ENCODE measurements at regions not wholly inside any gene's neighbourhood (a gene's known extent, or its start where the extent isn't known, plus 50 kb on each side); places are given as distances from the start of the nearest gene placed in this dataset.

GRCh38 chr13:76641056-76641455 is 245.1 kb downstream of the KCTD12 start:
- TF ChIP-seq POLR2A (IDR thresholded peaks at IDR 0.05) = no peak
- TF ChIP-seq CTCF (IDR thresholded peaks at IDR 0.05) = no peak

All from Peyer's patch (tissue), 4 donors.